ENCODE measurements at regions not wholly inside any gene's neighbourhood (a gene's known extent, or its start where the extent isn't known, plus 50 kb on each side); places are given as distances from the start of the nearest gene placed in this dataset.
"Not testable (repeated sequence)": the region's sequence is repeated elsewhere in the genome, so short reads cannot be mapped to it uniquely, and the experiment has no call there.

DNA sequence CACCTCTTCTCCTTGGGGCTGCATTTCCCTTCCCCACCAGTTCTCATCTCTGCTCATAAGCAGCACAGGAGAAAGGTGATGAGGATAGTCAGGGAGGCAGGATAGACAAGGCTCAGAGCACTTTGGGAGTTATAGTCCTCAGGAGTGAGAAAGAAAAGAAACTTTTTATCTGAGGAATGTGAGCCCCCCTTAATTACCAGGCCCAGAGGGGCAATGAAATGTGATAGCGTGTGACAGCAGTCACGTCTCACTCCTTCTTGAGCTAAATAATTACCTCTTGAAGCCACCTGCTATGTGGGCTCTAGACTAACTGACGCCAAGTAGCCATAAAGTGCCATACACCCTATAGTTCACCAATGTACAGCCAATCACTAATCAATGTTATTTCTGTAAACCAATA lies 105.8 kb downstream of the SPP2 start:
- H3K79me2 ChIP-seq (ENCODE audit: insufficient read depth, low read length) = no peaks in the 10 kb centered on the region
- H4K20me1 ChIP-seq (ENCODE audit: insufficient read depth, low read length, poor library complexity, severe bottlenecking) = no peaks in the 10 kb centered on the region
- peaks cover 5% of the 10 kb centered on the region for H3K4me1 ChIP-seq (ENCODE audit: insufficient read depth, low read length, poor library complexity, severe bottlenecking)
- no peak for TF ChIP-seq CTCF (conservative IDR thresholded peaks at IDR 0.05; ENCODE audit: low read length)
- TF ChIP-seq EZH2phosphoT487 (IDR thresholded peaks at IDR 0.05; ENCODE audit: borderline replicate concordance) = no peak
- H3K9ac ChIP-seq (ENCODE audit: low read depth, low read length, poor library complexity, severe bottlenecking) = no peak overlapping the region
- H3K9me2 ChIP-seq (replicated peaks; ENCODE audit: low read depth, low read length) = no peaks in the 10 kb centered on the region
- no peaks in the 10 kb centered on the region for H3K9me3 ChIP-seq (ENCODE audit: insufficient read depth, low read depth, low read length)
- no peak overlapping the region for H3K4me2 ChIP-seq (ENCODE audit: low read depth, low read length, poor library complexity, severe bottlenecking)
- H3K36me3 ChIP-seq (ENCODE audit: insufficient read depth, low read length) = no peaks in the 10 kb centered on the region
- H3K27me3 ChIP-seq (ENCODE audit: insufficient read depth, low read length, poor library complexity, severe bottlenecking) = no peaks in the 10 kb centered on the region
- no peak overlapping the region for H2AFZ ChIP-seq (ENCODE audit: low read length)
- H3K4me3 ChIP-seq (ENCODE audit: low read length, poor library complexity, severe bottlenecking) = no peak overlapping the region
- no peaks in the 10 kb centered on the region for H3F3A ChIP-seq (ENCODE audit: low read depth)

DNA sequence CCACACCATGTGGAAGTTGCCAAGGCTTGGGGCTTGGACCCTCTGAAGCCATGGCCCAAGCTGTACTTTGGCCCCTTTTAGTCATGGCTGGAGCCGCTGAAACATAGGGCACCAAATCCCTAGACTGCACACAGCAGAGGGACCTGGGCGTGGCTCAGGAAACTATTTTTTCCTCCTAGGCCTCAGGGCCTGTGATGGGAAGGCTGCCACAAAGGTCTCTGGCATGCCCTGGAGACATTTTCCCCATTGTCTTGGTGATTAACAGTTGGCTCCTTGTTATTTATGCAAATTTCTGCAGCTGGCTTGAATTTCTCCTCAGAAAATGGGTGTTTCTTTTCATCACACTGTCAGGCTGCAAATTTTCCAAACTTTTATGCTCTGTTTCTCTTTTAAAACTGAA lies 102.3 kb downstream of the SPP2 start:
- H3K27me3 ChIP-seq (ENCODE audit: insufficient read depth, low read length, poor library complexity, severe bottlenecking); H4K20me1 ChIP-seq (ENCODE audit: insufficient read depth, low read length, poor library complexity, severe bottlenecking); H3K4me3 ChIP-seq (ENCODE audit: low read length, poor library complexity, severe bottlenecking); H2AFZ ChIP-seq (ENCODE audit: low read length); H3K4me2 ChIP-seq (ENCODE audit: low read depth, low read length, poor library complexity, severe bottlenecking); H3K9me2 ChIP-seq (replicated peaks; ENCODE audit: low read depth, low read length); H3F3A ChIP-seq (ENCODE audit: low read depth); H3K36me3 ChIP-seq (ENCODE audit: insufficient read depth, low read length); H3K9ac ChIP-seq (ENCODE audit: low read depth, low read length, poor library complexity, severe bottlenecking); H3K9me3 ChIP-seq (ENCODE audit: insufficient read depth, low read depth, low read length); H3K79me2 ChIP-seq (ENCODE audit: insufficient read depth, low read length): not testable (repeated sequence)
- H3K4me1 ChIP-seq (ENCODE audit: insufficient read depth, low read length, poor library complexity, severe bottlenecking) = peaks cover 36% of the 10 kb centered on the region

- Histone ChIP-seq H3K79me2 (ENCODE audit: insufficient read depth, low read length) (no peaks in the 10 kb centered on the region), H3K27me3 (ENCODE audit: insufficient read depth, low read length, poor library complexity, severe bottlenecking) (no peaks in the 10 kb centered on the region), H3K9me2 (replicated peaks; ENCODE audit: low read depth, low read length) (no peaks in the 10 kb centered on the region), H3K36me3 (ENCODE audit: insufficient read depth, low read length) (no peaks in the 10 kb centered on the region), H3K4me2 (ENCODE audit: low read depth, low read length, poor library complexity, severe bottlenecking) (peak overlapping the region; percentile 65), H4K20me1 (ENCODE audit: insufficient read depth, low read length, poor library complexity, severe bottlenecking) (no peaks in the 10 kb centered on the region), H3K4me1 (ENCODE audit: insufficient read depth, low read length, poor library complexity, severe bottlenecking) (peaks cover 45% of the 10 kb centered on the region), H3F3A (ENCODE audit: low read depth) (no peaks in the 10 kb centered on the region), H2AFZ (ENCODE audit: low read length) (no peak overlapping the region), H3K9ac (ENCODE audit: low read depth, low read length, poor library complexity, severe bottlenecking) (peak overlapping the region; percentile 59), H3K4me3 (ENCODE audit: low read length, poor library complexity, severe bottlenecking) (peak overlapping the region; percentile 52), H3K9me3 (ENCODE audit: insufficient read depth, low read depth, low read length) (no peaks in the 10 kb centered on the region)
- TF ChIP-seq EZH2phosphoT487 (IDR thresholded peaks at IDR 0.05; ENCODE audit: borderline replicate concordance) (no peak), CTCF (conservative IDR thresholded peaks at IDR 0.05; ENCODE audit: low read length) (no peak)
These were observed 96.9 kb downstream of the SPP2 start for GRCh38 chr2:234147335-234147861.

DNA sequence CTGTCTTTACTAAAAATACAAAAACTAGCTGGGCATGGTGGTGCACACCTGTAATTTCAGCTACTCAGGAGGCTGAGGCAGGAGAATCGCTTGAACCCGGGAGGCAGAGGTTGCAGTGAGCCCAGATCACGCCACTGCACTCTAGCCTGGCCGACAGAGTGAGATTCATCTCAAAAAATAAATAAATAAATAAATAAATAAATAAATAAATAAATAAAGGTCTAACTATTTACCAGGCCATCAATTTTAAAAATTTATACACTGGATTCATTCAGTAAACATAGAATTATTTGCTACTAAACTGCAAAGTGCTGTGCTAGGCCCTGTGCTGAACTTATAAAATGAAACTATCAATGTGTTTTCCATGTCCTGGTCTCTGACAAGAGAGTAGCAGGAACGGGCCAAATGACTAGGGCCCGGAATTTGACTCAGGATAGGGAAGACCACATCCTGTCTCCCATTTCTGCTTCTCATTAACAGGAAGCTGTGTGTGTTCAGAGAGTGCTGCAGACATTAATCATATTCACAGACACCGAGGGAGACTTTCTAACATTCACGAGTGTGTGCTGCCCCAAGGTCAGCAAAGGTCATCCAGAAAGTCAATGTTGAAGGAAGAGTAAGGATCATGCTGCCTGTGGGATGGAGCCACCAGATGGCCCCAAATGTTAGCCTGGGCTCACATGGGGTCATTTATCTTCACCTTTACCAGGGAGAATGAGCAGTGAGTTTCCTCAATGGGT lies 95.8 kb downstream of the SPP2 start:
- Histone ChIP-seq H3K79me2 (ENCODE audit: insufficient read depth, low read length) (no peaks in the 10 kb centered on the region), H4K20me1 (ENCODE audit: insufficient read depth, low read length, poor library complexity, severe bottlenecking) (no peaks in the 10 kb centered on the region), H3K9me2 (replicated peaks; ENCODE audit: low read depth, low read length) (no peaks in the 10 kb centered on the region), H3K4me3 (ENCODE audit: low read length, poor library complexity, severe bottlenecking) (no peak overlapping the region), H2AFZ (ENCODE audit: low read length) (no peak overlapping the region), H3K9me3 (ENCODE audit: insufficient read depth, low read depth, low read length) (no peaks in the 10 kb centered on the region), H3K4me1 (ENCODE audit: insufficient read depth, low read length, poor library complexity, severe bottlenecking) (peaks cover 50% of the 10 kb centered on the region), H3K9ac (ENCODE audit: low read depth, low read length, poor library complexity, severe bottlenecking) (peak overlapping the region; percentile 39), H3K27me3 (ENCODE audit: insufficient read depth, low read length, poor library complexity, severe bottlenecking) (no peaks in the 10 kb centered on the region), H3K4me2 (ENCODE audit: low read depth, low read length, poor library complexity, severe bottlenecking) (no peak overlapping the region), H3K36me3 (ENCODE audit: insufficient read depth, low read length) (no peaks in the 10 kb centered on the region), H3F3A (ENCODE audit: low read depth) (no peaks in the 10 kb centered on the region)
- no peak for TF ChIP-seq EZH2phosphoT487 (IDR thresholded peaks at IDR 0.05; ENCODE audit: borderline replicate concordance)
- no peak; the same call in 1 of the 2 replicates for TF ChIP-seq CTCF (conservative IDR thresholded peaks at IDR 0.05; ENCODE audit: low read length)

Measured in Loucy (cell line).